ENCODE measurements at regions not wholly inside any gene's neighbourhood (a gene's known extent, or its start where the extent isn't known, plus 50 kb on each side); places are given as distances from the start of the nearest gene placed in this dataset.

DNA sequence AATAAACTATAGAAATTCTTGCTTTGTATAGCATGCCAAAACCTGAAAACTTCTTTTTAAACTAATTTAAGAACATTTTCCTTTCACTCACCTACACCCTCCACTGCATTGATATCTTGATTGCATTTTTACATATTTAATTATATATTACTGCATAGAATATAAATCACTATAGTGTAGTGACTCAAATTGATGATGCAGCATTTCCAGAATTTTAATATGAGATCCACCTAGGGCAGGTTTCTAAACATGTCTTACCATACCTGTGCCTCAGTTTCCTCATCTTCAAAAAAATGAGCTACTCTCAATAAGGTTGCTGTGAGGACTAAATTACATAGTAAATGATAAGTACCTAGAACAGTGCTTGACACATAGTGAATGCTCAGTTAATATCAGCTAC is 881.5 kb downstream of the RPS29 start:
- TF ChIP-seq POLR2A (IDR thresholded peaks at IDR 0.05) (no peak), CTCF (IDR thresholded peaks at IDR 0.05) (no peak)

Data from adrenal gland (tissue), 5 donors.